Testis (tissue), 2 donors: ENCODE measurements at regions not wholly inside any gene's neighbourhood (a gene's known extent, or its start where the extent isn't known, plus 50 kb on each side); places are given as distances from the start of the nearest gene placed in this dataset.

ENCODE experiments used
- POLR2A ChIP-seq: fragments of 450-650 bp; IDR thresholded peaks from one replicate; pipeline ENCODE4 v1.6.1; 2017; ENCODE audit warnings: antibody characterized with exemption, mild to moderate bottlenecking, moderate library complexity
- TF ChIP-seq, protein P1 (sequence below), 3 experiments: fragments of 450-650 bp in 2 of 3; fragments of 200-600 bp in 1 of 3; sonication (generic) in 1 of 3; IDR thresholded peaks; one replicate each; pipeline ENCODE4 v1.5.1; 2016 to 2019; ENCODE audit warnings: antibody characterized with exemption in 3 of 3, mild to moderate bottlenecking in 2 of 3, moderate library complexity in 1 of 3

GRCh38 chr7:81416659-81417058 lies 353.2 kb downstream of the HGF start:
- TF ChIP-seq, protein P1, sequence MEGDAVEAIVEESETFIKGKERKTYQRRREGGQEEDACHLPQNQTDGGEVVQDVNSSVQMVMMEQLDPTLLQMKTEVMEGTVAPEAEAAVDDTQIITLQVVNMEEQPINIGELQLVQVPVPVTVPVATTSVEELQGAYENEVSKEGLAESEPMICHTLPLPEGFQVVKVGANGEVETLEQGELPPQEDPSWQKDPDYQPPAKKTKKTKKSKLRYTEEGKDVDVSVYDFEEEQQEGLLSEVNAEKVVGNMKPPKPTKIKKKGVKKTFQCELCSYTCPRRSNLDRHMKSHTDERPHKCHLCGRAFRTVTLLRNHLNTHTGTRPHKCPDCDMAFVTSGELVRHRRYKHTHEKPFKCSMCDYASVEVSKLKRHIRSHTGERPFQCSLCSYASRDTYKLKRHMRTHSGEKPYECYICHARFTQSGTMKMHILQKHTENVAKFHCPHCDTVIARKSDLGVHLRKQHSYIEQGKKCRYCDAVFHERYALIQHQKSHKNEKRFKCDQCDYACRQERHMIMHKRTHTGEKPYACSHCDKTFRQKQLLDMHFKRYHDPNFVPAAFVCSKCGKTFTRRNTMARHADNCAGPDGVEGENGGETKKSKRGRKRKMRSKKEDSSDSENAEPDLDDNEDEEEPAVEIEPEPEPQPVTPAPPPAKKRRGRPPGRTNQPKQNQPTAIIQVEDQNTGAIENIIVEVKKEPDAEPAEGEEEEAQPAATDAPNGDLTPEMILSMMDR (IDR thresholded peaks at IDR 0.05): no peak
- TF ChIP-seq POLR2A: no peak
